WI38 (cell line): ENCODE measurements at regions not wholly inside any gene's neighbourhood (a gene's known extent, or its start where the extent isn't known, plus 50 kb on each side); places are given as distances from the start of the nearest gene placed in this dataset.

Experiments
- H3K4me3 ChIP-seq: 2 replicates; pipeline ENCODE4 v1.5.1; 2011; ENCODE audit warnings: low read depth, mild to moderate bottlenecking, control low read depth, low read length
- CTCF ChIP-seq: IDR thresholded peaks from 2 replicates; pipeline ENCODE4 v1.5.1; 2012; ENCODE audit warnings: low read depth, mild to moderate bottlenecking, control low read depth, low read length

DNA sequence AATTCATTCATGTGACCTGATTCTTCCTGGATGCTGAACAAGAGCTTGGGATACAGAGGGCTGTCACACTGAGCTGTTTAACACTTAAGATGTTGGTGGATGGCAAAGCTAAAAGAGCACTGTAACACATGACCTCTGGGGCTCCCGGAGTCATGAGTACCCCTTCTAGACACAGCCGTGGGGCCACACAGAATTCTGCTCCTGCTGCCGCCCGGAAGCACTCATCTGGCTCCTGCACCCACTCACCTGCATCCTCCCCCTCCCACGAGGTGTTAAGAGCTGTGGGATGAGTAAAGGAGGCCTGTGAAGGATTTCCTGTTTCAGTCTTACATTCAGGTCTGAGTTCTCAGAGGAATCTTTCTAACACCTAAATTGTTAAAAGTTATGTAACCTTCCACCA, 78.0 kb upstream of the SSTR1 start:
- H3K4me3 ChIP-seq: no peak overlapping the region
- TF ChIP-seq CTCF: no peak

DNA sequence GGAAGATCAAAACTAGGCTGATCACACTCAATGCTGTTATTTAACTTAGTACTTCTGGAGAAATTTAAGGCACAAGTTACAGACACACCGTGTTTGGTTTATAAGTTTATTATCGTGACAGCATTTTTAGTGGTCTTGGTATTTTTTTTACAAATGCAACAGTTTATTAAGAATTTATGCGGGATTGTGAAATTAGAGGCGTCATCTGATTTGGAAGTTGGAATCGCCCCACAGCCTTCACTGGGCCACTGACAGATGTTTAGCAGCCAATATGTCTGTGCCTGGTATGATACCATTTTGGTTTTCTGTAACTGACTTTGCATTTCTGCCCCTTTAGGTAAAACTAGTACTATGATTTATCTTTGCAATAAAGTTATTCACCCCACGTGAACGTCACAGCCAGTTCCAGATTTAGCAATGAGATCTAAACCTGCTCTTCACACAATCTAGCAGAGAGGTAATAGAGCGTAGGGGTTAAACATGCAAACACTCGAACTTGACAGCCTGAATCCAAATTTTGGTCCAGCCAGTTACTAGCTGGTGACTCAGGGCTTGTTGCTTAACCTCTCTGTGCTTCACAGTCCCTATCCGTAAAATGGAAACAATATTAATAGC, 73.2 kb upstream of the SSTR1 start:
- no peak overlapping the region for H3K4me3 ChIP-seq
- no peak for TF ChIP-seq CTCF

GRCh38 chr14:38135106-38135867, 72.4 kb upstream of the SSTR1 start:
- TF ChIP-seq CTCF: no peak
- no peak overlapping the region for H3K4me3 ChIP-seq

GRCh38 chr14:38137005-38137404, 70.7 kb upstream of the SSTR1 start:
- no peak for TF ChIP-seq CTCF
- H3K4me3 ChIP-seq: no peak overlapping the region

- no peak for TF ChIP-seq CTCF
- no peak overlapping the region for H3K4me3 ChIP-seq
These were observed 69.1 kb upstream of the SSTR1 start for GRCh38 chr14:38138473-38139138.

GRCh38 chr14:38139926-38140325, 67.8 kb upstream of the SSTR1 start:
- no peak for TF ChIP-seq CTCF
- H3K4me3 ChIP-seq: no peak overlapping the region

GRCh38 chr14:38143170-38143569, 64.5 kb upstream of the SSTR1 start:
- peak overlapping the region; percentile 39 for H3K4me3 ChIP-seq
- no peak for TF ChIP-seq CTCF
